H9 (cell line): ENCODE measurements at regions not wholly inside any gene's neighbourhood (a gene's known extent, or its start where the extent isn't known, plus 50 kb on each side); places are given as distances from the start of the nearest gene placed in this dataset.

Experiments
- DNase-seq: peaks from one replicate; pipeline ENCODE4 v3.0.0-alpha.2; 2017
- H2AFZ ChIP-seq: one replicate; pipeline ENCODE4 v1.6.1; 2013; ENCODE audit warnings: mild to moderate bottlenecking, low read length, control low read depth, moderate library complexity
- H2AK5ac ChIP-seq: 2 replicates; pipeline ENCODE4 v1.6.1; 2013; ENCODE audit warnings: low read length, control low read depth, mixed read lengths; ENCODE audit not compliant: insufficient read length
- H2BK120ac ChIP-seq: one replicate; pipeline ENCODE4 v1.6.1; 2013; ENCODE audit warnings: low read depth, mild to moderate bottlenecking, low read length, control low read depth, inconsistent platforms; ENCODE audit not compliant: poor library complexity, severe bottlenecking
- H2BK12ac ChIP-seq: 2 replicates; pipeline ENCODE4 v1.6.1; 2013; ENCODE audit warnings: low read length, control low read depth, mixed read lengths, low read depth; ENCODE audit not compliant: insufficient read length
- H2BK15ac ChIP-seq: 2 replicates; pipeline ENCODE4 v1.6.1; 2013; ENCODE audit warnings: low read depth, low read length, control low read depth
- H2BK20ac ChIP-seq: one replicate; pipeline ENCODE4 v1.6.1; 2013; ENCODE audit warnings: low read depth, mild to moderate bottlenecking, low read length, control low read depth, inconsistent platforms; ENCODE audit not compliant: poor library complexity, severe bottlenecking
- H2BK5ac ChIP-seq: 2 replicates; pipeline ENCODE4 v1.6.1; 2013; ENCODE audit warnings: low read length, control low read depth, mixed read lengths; ENCODE audit not compliant: insufficient read length
- H3K14ac ChIP-seq: 2 replicates; pipeline ENCODE4 v1.6.1; 2013; ENCODE audit warnings: low read length, control low read depth; ENCODE audit not compliant: insufficient read depth
- H3K18ac ChIP-seq: 2 replicates; pipeline ENCODE4 v1.6.1; 2013; ENCODE audit warnings: low read depth, mild to moderate bottlenecking, mixed read lengths, low read length, control low read depth; ENCODE audit not compliant: insufficient read length
- H3K23ac ChIP-seq: 2 replicates; pipeline ENCODE4 v1.6.1; 2013; ENCODE audit warnings: low read length, control low read depth, mixed read lengths, low read depth; ENCODE audit not compliant: insufficient read length
- H3K23me2 ChIP-seq: 2 replicates; pipeline ENCODE4 v1.6.1; 2013; ENCODE audit warnings: low read depth, mild to moderate bottlenecking, mixed read lengths, low read length, control low read depth; ENCODE audit not compliant: insufficient read length, poor library complexity, severe bottlenecking
- H3K27ac ChIP-seq: 2 replicates; pipeline ENCODE4 v1.5.1; 2013; ENCODE audit warnings: low read length, control low read depth, mixed read lengths, low read depth; ENCODE audit not compliant: insufficient read length
- H3K27me3 ChIP-seq: 2 replicates; pipeline ENCODE4 v1.6.1; 2013; ENCODE audit warnings: low read length, control low read depth, inconsistent platforms; ENCODE audit not compliant: insufficient read depth
- H3K4ac ChIP-seq: 2 replicates; pipeline ENCODE4 v1.6.1; 2013; ENCODE audit warnings: low read depth, mild to moderate bottlenecking, control low read depth, inconsistent platforms, low read length, moderate library complexity
- H3K4me1 ChIP-seq: 2 replicates; pipeline ENCODE4 v1.6.1; 2013; ENCODE audit warnings: low read length, control low read depth, inconsistent platforms; ENCODE audit not compliant: insufficient read depth
- H3K4me2 ChIP-seq: 2 replicates; pipeline ENCODE4 v1.6.1; 2013; ENCODE audit warnings: low read length, control low read depth, mixed read lengths; ENCODE audit not compliant: insufficient read length, insufficient read depth
- H3K56ac ChIP-seq: 2 replicates; pipeline ENCODE4 v1.6.1; 2013; ENCODE audit warnings: low read depth, mild to moderate bottlenecking, mixed read lengths, low read length, control low read depth; ENCODE audit not compliant: insufficient read length
- H3K79me1 ChIP-seq: 2 replicates; pipeline ENCODE4 v1.6.1; 2013; ENCODE audit warnings: low read depth, mild to moderate bottlenecking, moderate library complexity, low read length, control low read depth, inconsistent platforms; ENCODE audit not compliant: insufficient read depth, poor library complexity, severe bottlenecking
- H3K79me2 ChIP-seq: 2 replicates; pipeline ENCODE4 v1.6.1; 2013; ENCODE audit warnings: low read length, control low read depth, inconsistent platforms; ENCODE audit not compliant: insufficient read depth
- H3K9ac ChIP-seq: 2 replicates; pipeline ENCODE4 v1.6.1; 2013; ENCODE audit warnings: low read length, control low read depth, mixed read lengths; ENCODE audit not compliant: insufficient read length; ENCODE audit errors: extremely low read depth
- H3K9me3 ChIP-seq: one replicate; pipeline ENCODE4 v1.6.1; 2013; ENCODE audit warnings: low read depth, low read length, inconsistent platforms; ENCODE audit not compliant: control insufficient read depth
- H3T11ph ChIP-seq: one replicate; pipeline ENCODE4 v1.6.1; 2013; ENCODE audit warnings: mild to moderate bottlenecking, low read length, control low read depth, inconsistent platforms
- H4K20me1 ChIP-seq: one replicate; pipeline ENCODE4 v1.6.1; 2013; ENCODE audit not compliant: control insufficient read depth, insufficient read length, insufficient read depth
- H4K5ac ChIP-seq: 2 replicates; pipeline ENCODE4 v1.6.1; 2013; ENCODE audit warnings: low read depth, mild to moderate bottlenecking, mixed read lengths, low read length, control low read depth; ENCODE audit not compliant: insufficient read length
- H4K8ac ChIP-seq: replicated peaks from 2 replicates; pipeline ENCODE4 v1.6.1; 2013; ENCODE audit warnings: low read length, control low read depth, mixed read lengths, low read depth; ENCODE audit not compliant: insufficient read length
- H4K91ac ChIP-seq: 2 replicates; pipeline ENCODE4 v1.6.1; 2013; ENCODE audit warnings: low read depth, mild to moderate bottlenecking, moderate library complexity, mixed read lengths, low read length, control low read depth; ENCODE audit not compliant: insufficient read length
- H3K27ac Mint-ChIP-seq, 3 experiments: 2 replicates in 2 of 3; 3 replicates in 1 of 3; pipeline ENCODE4 v1.8.0; 2020 to 2021; ENCODE audit warnings: mixed read lengths in 3 of 3, mild to moderate bottlenecking in 1 of 3, moderate library complexity in 1 of 3
- H3K27me3 Mint-ChIP-seq: 2 replicates; pipeline ENCODE4 v1.8.0; 2021; ENCODE audit warnings: low read depth, mild to moderate bottlenecking, moderate library complexity, mixed read lengths
- H3K36me3 Mint-ChIP-seq, 3 experiments: 2 replicates in 2 of 3; 3 replicates in 1 of 3; pipeline ENCODE4 v1.8.0; 2020 to 2021; ENCODE audit warnings: low read depth in 3 of 3, mixed read lengths in 3 of 3; ENCODE audit not compliant: insufficient read depth in 1 of 3
- H3K4me1 Mint-ChIP-seq, 2 experiments: 2 replicates each; pipeline ENCODE4 v1.8.0; 2020; ENCODE audit warnings: mixed read lengths in 2 of 2
- H3K4me3 Mint-ChIP-seq, 2 experiments: 2 replicates in 1 of 2; 3 replicates in 1 of 2; pipeline ENCODE4 v1.8.0; 2020 to 2021; ENCODE audit warnings: mild to moderate bottlenecking in 2 of 2, mixed read lengths in 2 of 2, moderate library complexity in 1 of 2
- H3K9me3 Mint-ChIP-seq, 2 experiments: 2 replicates in 1 of 2; 3 replicates in 1 of 2; pipeline ENCODE4 v1.8.0; 2020; ENCODE audit warnings: mild to moderate bottlenecking in 2 of 2, mixed read lengths in 2 of 2, moderate library complexity in 1 of 2
- CTCF ChIP-seq: fragments of 200-600 bp; sonication (generic); conservative IDR thresholded peaks from 3 replicates; pipeline ENCODE4 v1.8.0; 2021; ENCODE audit warnings: antibody characterized with exemption, mild to moderate bottlenecking
- WGBS: extraction: QIAGEN DNeasy Blood & Tissue Kit; methylation state at CpG from one replicate; pipeline ENCODE4 v1.1.7; 2013; ENCODE audit warnings: missing lambda C conversion rate, low lambda C conversion rate, mixed read lengths; ENCODE audit not compliant: insufficient read length; ENCODE audit errors: extremely low coverage; 5-methylcytosine and 5-hydroxymethylcytosine counted together

GRCh38 chr2:2717406-2717805, 386.3 kb upstream of the MYT1L start:
- peaks cover 35% of the 10 kb centered on the region for H3K27me3 Mint-ChIP-seq
- Histone ChIP-seq H3K23me2 (no peaks in the 10 kb centered on the region), H3K4me1 (no peaks in the 10 kb centered on the region), H3K9me3 (no peaks in the 10 kb centered on the region), H3K14ac (no peak overlapping the region), H4K5ac (no peak overlapping the region), H3T11ph (no peak overlapping the region), H3K79me2 (no peaks in the 10 kb centered on the region), H3K27me3 (no peaks in the 10 kb centered on the region), H3K23ac (no peak overlapping the region), H3K27ac (no peak overlapping the region), H2AFZ (no peak overlapping the region), H3K56ac (no peak overlapping the region), H3K79me1 (no peaks in the 10 kb centered on the region), H3K9ac (no peak overlapping the region), H3K18ac (no peak overlapping the region), H4K8ac (no peak overlapping the region), H2BK20ac (no peak overlapping the region), H3K4ac (no peak overlapping the region), H2AK5ac (no peak overlapping the region), H3K4me2 (no peak overlapping the region), H4K20me1 (no peaks in the 10 kb centered on the region), H2BK15ac (no peak overlapping the region), H2BK120ac (no peak overlapping the region), H2BK12ac (no peak overlapping the region), H2BK5ac (no peak overlapping the region), H4K91ac (no peak overlapping the region)
- H3K4me1 Mint-ChIP-seq: no peaks in the 10 kb centered on the region
- no peaks in the 10 kb centered on the region; a peak in 1 of 7 replicates for H3K36me3 Mint-ChIP-seq
- WGBS: no CpG with 5 or more reads among the region's 7 CpGs
- TF ChIP-seq CTCF: no peak
- no peak overlapping the region; a peak in 1 of 7 replicates for H3K27ac Mint-ChIP-seq
- DNase-seq: no peak
- peaks cover 0 to 3% of the 10 kb centered on the region in 2 experiments; a peak in 2 of 5 replicates for H3K9me3 Mint-ChIP-seq
- no peak overlapping the region for H3K4me3 Mint-ChIP-seq
